ENCODE measurements at regions not wholly inside any gene's neighbourhood (a gene's known extent, or its start where the extent isn't known, plus 50 kb on each side); places are given as distances from the start of the nearest gene placed in this dataset.
"Not testable (repeated sequence)": the region's sequence is repeated elsewhere in the genome, so short reads cannot be mapped to it uniquely, and the experiment has no call there.

- no peak for DNase-seq (ENCODE audit: low read depth)
Observed at GRCh38 chr14:86388216-86388615, 858.3 kb downstream of the FLRT2 start.

- no peak for DNase-seq (ENCODE audit: low read depth)
Observed at GRCh38 chr14:86373886-86374285, 843.9 kb downstream of the FLRT2 start.

GRCh38 chr14:86372402-86372801 lies 842.5 kb downstream of the FLRT2 start:
- DNase-seq (ENCODE audit: low read depth): no peak

- no peak for DNase-seq (ENCODE audit: low read depth)
Observed at GRCh38 chr14:86364634-86365033, 834.7 kb downstream of the FLRT2 start.

DNA sequence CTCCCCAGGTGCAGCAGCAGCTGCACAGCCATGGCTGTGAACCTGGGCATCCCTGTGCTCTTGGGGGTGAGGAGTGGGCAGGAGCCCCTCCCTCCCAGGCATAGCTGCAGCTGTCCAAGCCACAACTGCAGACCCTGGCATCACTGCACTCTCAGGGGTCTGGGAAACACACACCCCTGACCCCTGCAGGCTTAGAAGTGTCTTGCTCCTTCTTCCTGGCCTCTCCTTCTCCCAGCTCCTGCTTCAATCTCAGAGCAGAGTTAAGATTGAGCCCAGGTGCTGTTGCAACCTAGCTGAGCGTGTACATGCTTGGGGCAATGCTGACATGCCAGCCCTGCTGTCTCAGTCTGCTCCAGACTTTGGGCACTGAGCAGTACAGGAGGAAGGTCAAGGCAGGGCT lies 833.6 kb downstream of the FLRT2 start:
- no peak for DNase-seq (ENCODE audit: low read depth)

DNA sequence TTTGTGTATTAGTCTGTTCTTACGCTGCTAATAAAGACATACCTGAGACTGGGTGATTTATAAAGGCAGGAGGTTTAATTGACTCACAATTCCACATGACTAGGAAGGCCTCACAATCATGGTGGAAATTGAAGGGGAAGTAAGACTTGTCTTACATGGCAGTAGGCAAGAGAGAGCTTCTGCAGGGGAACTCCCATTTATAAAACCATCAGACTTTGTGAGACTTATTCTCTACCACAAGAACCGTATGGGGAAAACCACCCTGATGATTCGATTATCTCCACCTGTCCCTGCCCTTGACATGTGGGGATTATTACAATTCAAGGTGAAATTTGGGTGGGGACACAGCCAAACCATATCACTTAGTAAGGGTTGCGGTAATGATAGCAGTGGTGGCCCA lies 833.1 kb downstream of the FLRT2 start:
- DNase-seq (ENCODE audit: low read depth): no peak

DNA sequence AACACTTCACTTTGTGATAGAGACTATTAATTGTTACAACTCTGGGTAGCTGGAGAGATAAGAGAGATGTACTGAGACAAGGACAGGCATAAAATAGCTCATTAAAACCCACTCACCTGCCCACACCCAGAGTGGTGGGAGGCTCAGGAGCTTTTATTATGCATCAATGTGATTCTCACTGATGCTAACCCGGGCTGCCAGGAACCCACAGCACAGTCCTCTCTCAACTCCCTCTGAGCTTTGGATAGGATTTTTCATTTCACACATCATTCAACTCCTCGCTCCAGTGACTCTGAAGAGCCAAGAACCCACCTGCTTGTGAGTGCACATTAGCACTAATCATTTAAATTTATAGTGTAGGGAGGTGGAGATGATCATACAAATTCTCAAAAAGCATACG lies 827.9 kb downstream of the FLRT2 start:
- DNase-seq (ENCODE audit: low read depth): no peak

- DNase-seq (ENCODE audit: low read depth): no peak
Observed at GRCh38 chr14:86357119-86357518, 827.2 kb downstream of the FLRT2 start.

- no peak for DNase-seq (ENCODE audit: low read depth)
Observed at GRCh38 chr14:86346818-86347384, 817.0 kb downstream of the FLRT2 start.

GRCh38 chr14:86334355-86334754 lies 804.4 kb downstream of the FLRT2 start:
- no peak for DNase-seq (ENCODE audit: low read depth)

DNA sequence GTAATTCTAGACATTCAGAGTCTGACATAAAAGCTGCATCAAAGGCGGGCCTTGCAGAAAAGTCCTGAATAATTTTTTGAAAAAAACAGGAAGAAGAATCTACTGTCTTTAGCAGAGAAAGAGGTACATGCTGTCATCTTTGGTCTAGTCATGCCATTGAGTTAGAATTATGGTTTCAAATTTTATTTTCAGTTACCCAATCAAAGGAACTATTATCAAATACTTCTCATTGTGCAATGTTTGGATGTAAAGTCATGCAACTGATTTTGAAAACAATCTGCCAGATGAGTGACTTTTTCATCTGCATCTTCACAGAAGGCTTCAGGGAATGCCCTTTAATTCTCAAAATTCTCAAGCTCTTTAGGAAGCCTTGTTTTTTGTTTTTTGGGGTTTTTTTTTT lies 803.5 kb downstream of the FLRT2 start:
- DNase-seq (ENCODE audit: low read depth): no peak

DNA sequence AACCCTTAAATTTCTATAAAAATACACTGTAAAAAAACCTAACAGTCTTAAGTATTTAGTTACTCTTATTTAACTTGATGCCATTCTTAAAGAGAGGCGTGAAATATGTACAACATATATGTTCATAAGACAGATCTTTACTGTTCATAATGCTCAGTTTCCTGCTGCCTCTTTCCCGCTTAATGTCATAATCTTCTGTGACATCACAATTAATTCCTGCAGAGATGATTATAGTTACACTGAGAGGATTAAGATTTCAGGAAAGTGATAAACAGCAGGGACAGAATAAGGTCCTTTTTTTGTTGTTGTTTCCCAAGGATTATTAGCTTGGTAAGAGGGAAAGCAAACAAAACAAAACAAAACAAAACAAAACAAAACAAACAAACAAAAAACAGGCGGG lies 801.4 kb downstream of the FLRT2 start:
- no peak for DNase-seq (ENCODE audit: low read depth)

GRCh38 chr14:86321151-86321550 lies 791.2 kb downstream of the FLRT2 start:
- DNase-seq (ENCODE audit: low read depth): peak; percentile 14

DNA sequence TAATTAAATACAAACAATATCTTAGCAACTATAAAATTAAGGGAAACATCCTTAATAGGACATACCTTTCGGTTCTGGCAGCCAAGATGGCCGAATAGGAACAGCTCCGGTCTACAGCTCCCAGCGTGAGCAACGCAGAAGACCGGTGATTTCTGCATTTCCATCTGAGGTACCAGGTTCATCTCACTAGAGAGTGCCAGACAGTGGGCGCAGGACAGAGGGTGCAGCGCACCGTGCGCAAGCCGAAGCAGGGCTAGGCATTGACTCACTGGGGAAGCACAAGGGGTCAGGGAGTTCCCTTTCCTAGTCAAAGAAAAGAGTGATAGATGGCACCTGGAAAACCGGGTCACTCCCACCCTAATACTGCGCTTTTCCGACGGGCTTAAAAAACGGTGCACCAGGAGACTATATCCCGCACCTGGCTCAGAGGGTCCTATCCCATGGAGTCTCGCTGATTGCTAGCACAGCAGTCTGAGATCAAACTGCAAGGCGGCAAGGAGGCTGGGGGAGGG lies 782.3 kb downstream of the FLRT2 start:
- DNase-seq (ENCODE audit: low read depth): not testable (repeated sequence)

DNA sequence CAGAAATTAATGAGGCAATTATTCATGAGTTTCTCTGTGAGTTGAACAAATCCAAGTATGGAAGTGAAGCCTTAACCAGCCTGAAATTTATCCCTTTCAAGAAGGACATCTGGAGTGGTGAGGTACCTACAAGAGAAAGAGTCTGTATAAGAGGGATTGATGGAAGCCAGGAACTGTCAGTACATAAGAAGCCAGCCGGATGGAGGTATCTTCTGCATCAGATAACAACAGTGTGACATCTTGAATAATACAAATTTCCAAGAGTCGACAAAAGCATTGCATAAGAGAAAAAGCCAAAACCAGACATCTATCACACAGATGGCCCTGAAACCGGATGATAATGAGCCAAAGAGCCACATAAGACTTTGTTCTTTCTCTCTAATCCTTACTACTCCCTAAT lies 781.2 kb downstream of the FLRT2 start:
- no peak for DNase-seq (ENCODE audit: low read depth)

DNA sequence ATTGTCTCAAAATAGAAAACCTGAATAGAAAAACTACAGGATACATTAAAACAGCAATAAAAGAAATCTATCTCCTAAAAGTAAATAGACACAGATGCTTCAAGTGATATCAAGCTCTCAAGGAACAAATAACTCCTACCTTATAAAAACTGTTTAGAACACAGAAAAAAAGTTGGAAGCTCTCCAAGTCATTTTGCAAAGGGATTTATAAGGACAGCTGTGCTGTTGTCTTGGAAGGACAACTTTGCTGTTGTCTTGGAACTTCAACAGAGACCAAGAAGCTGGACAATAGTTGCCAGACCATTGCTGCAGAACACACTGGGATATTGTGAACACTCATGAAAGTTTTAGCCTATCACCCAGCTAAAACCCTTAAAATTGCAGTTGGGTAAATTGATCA lies 780.7 kb downstream of the FLRT2 start:
- DNase-seq (ENCODE audit: low read depth): no peak

DNA sequence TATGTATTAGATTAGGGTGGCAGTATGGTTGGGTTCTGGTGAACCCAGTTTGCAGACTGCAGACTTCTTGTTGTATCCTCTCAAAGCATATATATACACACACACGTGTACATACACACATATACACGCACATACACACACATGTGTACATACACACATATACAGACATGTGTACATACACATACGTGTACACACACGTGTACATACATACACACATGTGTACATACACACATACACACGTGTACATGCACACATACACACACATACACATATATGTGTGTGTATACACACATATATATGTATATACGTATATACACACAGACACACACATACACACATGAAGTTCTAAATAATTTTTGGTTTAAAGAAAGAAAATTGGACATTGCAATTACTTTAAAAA lies 780.2 kb downstream of the FLRT2 start:
- no peak for DNase-seq (ENCODE audit: low read depth)

- peak; percentile 82 for DNase-seq (ENCODE audit: low read depth)
Observed at GRCh38 chr14:86305058-86305457, 775.1 kb downstream of the FLRT2 start.

DNA sequence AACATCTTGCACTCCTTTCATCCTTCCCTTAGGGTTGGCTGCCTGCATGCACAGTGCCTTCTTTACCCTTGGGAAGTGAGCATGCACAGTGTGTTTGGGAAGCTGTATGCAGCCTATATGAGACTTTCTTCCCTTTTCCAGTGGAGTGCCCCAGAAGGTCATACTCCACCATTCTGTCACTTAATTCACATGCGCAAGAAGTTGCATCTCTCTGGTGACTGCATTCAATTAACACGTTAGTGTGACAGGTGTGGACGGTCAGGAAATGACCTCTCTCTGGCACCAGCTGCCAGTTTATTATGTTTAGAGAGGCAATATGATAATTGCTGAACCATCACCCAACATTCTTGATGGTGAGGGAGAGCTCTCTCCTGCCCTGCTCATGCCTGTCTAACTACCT lies 770.0 kb downstream of the FLRT2 start:
- no peak for DNase-seq (ENCODE audit: low read depth)

DNA sequence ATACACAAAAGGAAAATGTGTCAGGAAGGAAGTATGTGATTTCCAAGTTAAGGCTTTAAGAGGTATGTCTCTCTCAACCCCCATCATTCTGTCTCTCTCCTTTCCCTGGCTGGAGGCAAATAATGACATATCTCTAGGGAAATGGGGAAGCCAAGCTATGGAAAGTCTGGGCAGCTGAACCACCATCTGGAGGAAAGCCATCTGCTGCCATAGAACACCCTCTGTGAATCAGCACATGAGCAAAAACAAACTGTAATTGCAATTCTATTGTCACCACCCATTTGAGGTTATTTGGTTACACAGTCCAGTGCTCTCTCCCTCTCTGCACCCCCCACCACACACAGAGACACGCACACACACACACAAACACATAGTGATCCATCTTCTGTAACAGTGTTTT lies 766.2 kb downstream of the FLRT2 start:
- peak; percentile 61 for DNase-seq (ENCODE audit: low read depth)

DNA sequence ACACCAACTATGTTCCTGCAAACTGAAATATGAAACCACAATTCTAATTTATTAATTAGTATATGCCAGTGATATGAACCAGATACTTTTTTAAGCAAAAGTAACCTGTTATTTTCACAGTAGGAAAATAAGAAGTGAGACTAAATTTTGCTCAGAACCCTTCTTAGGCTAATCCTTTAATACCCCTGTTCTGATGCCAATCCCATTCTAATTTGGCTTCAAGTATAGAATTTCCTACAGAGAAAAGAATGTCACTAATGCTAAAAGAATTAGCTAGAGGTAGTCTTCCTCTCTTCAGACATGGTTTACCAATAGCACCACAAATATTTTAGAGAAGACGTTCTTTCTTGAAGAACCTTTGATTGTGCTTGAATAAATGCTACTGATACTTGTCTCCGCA lies 758.4 kb downstream of the FLRT2 start:
- DNase-seq (ENCODE audit: low read depth): no peak

DNA sequence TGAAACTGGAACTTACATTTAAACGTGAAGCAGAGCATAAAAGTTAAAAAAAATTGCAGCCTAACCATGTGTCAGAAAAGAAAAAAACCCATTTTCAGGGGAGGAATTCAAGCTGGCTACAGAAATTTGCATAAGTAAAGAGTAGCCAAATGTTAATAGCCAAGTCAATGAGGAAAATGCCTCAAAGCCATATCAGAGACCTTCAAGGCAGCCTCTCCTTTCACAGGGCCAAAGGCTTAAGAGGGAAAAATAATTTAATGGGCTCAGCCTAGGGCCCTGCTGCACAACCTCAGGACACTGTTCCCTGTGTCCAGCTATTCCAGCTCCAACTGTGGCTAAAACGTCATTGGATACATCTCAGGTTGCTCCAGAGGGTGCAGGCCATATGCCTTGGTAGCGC lies 749.5 kb downstream of the FLRT2 start:
- DNase-seq (ENCODE audit: low read depth): no peak

GRCh38 chr14:86257973-86258372 lies 728.0 kb downstream of the FLRT2 start:
- no peak for DNase-seq (ENCODE audit: low read depth)

DNA sequence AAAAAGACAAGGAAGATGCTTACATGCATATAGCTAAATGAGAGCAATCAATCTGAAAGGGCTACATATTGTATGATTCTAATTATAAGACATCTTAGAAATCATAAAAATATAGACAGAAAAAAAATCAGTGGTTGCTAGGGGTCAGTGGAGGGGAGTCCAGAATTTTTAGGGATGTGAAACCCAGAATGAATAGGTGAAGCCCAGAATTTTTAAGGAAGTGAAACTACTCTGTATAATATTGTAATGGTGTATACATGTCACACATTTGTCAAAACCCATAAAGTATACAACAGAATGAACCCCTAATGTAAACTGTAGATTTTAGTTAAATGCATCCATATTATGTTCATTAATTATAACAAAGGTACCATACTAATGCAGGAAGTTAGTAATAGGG lies 713.2 kb downstream of the FLRT2 start:
- no peak for DNase-seq (ENCODE audit: low read depth)

DNA sequence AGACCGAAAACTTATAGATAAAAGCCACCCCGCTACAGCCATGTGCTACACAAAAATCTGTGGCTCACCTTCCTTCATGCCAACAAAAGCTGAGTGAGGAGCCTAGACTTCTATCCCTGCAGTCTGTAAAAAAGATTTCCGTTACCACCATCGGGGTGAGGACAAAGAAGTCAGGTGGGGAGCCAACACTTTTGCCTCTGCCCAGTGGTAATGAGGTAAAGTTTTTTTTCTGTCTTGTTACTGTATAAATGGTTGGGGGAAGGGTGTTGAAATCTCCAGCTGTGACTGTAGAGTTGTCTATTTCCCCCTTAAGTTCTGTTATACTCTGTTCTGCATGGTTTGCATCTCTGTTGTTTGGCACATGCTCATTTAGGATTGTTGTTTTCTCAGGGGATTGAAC lies 707.8 kb downstream of the FLRT2 start:
- DNase-seq (ENCODE audit: low read depth): no peak

Measured in renal cortical epithelial cell (primary cell).